HTR-8/SVneo (cell line): ENCODE measurements at regions not wholly inside any gene's neighbourhood (a gene's known extent, or its start where the extent isn't known, plus 50 kb on each side); places are given as distances from the start of the nearest gene placed in this dataset.
A peak's percentile ranks its signal among the peaks of the same experiment; 100 is the strongest.
"Not testable (repeated sequence)": the region's sequence is repeated elsewhere in the genome, so short reads cannot be mapped to it uniquely, and the experiment has no call there.

Experiments used
- DNase-seq: peaks from one replicate; pipeline ENCODE4 v3.0.0; 2011; ENCODE audit warnings: low spot score, mixed read lengths; ENCODE audit not compliant: insufficient read length
- FAIRE-seq: peaks from 2 replicates; lab custom pipeline; 2011; peaks lifted over from hg19 to GRCh38; lab: Jason Lieb, UNC

DNA sequence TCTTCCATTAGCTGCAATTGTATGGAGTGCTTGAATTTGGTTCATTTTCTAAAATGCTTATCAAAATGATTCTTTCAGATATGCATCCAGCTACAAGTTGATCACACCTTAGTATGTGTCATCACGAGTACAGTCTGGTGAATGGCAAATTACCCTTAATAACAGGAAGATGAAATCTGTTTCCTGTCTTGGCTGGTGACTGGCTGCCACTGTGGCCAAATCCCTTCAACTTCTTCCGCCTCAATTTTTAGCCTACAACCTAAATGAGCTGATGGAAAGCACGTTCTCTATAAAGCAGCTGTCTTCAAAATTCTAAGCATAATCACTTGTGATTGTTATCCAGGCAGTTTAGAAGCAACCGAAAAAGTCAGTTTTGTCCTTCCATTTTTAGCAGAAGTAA, 387.1 kb upstream of the NECTIN3 start:
- no peak for FAIRE-seq

DNA sequence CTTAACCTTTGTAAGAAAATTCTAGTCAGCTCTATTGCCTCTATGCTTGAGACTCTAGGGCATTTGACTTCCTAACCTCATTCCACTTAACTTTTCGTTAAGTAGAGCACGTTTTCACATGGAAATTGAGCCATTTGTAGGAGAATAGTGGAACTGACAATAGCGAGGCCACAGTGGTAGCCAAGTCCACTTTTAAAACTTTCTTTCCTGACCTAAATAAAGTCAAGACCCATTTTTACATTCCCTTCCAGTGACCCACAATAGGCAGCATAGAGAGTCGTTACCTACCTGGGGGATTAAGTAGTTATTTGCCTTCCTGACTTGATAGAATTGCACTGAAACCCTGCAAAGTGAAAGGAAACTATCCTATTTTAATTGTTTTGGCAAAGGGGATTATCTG, 386.0 kb upstream of the NECTIN3 start:
- DNase-seq (no peak), FAIRE-seq (no peak)

More for the DNA sequence above, 387.1 kb upstream of the NECTIN3 start:
- DNase-seq, result no peak

DNA sequence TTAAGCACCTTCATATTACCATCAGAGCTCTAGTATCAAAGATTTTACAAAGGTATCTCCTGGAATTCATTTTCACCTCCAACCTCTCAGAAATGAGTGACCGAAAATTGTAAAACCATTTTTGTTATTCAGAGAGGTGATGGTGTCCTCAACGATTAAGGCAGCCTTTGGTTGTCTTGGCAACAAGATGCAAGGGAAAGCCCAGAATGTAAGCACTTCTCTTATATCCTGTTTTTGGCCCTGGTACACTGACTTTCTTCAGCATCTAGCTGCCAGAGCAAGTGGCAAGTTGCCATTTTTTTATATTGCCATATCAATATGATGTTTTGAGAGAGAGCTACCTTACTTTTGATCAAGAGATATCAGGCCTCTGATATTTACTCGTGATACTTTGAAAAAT, 384.9 kb upstream of the NECTIN3 start:
- DNase-seq (no peak), FAIRE-seq (no peak)

DNA sequence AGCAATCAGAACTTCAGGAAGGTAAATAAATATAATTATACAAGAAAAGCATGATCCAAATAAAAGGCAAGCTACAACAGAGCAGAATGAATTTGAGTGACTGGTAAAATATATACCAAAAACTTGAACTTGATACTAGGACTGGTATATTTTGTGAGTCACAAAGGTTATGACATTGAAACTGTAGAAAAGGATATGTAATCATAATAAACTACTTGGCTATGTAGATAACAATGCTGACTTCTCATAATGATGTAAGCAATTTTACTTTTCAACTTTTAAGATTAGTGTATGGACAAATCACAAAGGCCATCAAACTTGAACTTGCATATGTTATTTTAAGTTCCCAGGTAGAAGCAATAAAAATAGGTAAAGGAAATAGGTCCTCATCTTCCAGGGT, 384.5 kb upstream of the NECTIN3 start:
- FAIRE-seq, result no peak

DNA sequence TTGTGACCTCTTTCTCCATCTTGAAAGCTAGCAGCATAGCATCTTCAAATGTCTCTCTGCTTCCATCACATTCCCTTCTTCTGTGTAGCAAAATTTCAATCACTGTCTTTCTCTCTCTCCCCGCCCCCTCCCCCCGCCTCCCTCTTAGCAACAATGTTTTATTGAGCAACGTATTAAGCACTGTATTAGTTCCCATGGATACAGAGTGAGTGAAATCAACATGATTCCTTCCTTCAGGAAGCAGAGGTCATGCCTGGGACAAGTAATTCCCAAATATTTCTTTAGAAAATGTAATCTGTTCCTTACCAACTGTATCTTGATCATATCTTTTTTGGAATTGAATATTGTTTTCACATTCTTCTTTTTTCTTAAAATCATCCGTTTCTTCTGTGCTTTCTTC, 373.7 kb upstream of the NECTIN3 start:
- DNase-seq (no peak), FAIRE-seq (no peak)

More for the DNA sequence above, 384.5 kb upstream of the NECTIN3 start:
- no peak for DNase-seq

DNA sequence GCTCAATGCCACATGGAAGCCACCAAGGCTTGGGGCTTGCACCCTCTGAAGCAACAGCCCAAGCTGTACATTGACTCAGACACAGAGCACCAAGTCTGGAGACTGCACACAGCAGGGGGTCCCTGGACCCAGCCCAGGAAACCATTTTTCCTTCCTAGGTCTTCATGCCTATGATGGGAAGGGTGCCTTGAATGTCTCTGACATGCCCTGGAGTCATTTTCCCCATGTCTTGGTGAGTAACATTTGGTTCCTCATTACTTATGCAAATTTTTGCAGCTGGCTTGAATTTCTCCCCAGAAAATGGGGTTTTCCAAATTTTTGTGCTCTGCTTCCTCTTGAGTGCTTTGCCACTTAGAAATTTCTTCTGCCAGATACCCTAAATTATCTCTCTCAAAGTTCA, 367.3 kb upstream of the NECTIN3 start:
- DNase-seq, FAIRE-seq: not testable (repeated sequence)

DNA sequence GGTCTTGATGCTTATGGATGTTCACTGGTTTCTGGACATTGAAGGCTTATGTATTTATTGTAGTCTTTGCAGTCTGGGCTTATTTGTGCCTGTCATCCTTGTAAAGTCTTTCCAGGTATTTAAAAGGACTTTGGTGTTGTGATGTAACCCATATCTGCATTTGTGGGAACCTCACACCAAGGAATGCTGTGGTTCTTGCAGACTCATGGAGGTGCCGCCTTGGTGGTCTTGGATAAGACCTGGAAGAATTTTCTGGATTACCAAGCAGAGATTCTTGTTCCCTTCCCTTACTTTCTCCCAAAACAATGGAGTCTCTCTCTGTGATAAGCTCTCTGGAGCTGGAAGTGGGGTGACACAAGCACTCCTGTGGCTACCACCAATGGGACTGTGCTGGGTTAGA, 363.5 kb upstream of the NECTIN3 start:
- FAIRE-seq (no peak), DNase-seq (no peak)

DNA sequence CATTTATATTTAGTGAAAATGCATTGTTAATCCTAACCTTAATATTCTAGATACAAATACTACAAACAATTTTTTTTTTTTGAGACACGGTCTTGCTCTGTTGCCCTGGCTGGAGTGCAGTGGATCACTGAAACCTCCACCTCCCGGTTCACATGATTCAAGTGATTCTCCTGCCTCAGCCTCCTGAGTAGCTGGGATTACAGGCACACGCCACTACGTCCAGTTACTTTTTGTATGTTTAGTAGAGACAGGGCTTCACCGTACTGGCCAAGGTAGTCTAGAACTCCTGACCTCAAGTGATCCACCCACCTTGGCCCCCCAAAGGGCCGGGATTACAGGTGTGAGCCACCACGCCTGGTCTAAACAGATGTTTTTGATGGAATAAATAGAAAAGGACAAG, 361.5 kb upstream of the NECTIN3 start:
- FAIRE-seq (no peak), DNase-seq (no peak)

DNA sequence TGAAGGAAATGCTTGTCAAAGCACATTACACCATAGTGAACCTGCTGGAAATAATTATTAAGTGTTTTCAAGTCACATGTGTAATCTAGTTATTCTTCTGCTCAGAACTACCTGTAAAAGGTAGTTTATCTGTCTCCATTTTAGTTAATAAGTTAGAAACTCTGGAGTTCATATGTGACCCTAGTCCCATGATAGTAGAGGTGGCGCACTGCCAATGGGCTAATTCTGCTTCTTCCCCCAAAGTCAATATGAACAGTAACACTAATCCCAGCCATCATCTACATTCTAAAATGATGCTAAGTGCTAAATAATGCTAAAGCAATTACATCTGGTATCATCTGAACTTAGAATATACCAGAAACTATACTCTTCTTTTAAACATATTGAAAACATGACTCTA, 361.0 kb upstream of the NECTIN3 start:
- FAIRE-seq (no peak), DNase-seq (no peak)

DNA sequence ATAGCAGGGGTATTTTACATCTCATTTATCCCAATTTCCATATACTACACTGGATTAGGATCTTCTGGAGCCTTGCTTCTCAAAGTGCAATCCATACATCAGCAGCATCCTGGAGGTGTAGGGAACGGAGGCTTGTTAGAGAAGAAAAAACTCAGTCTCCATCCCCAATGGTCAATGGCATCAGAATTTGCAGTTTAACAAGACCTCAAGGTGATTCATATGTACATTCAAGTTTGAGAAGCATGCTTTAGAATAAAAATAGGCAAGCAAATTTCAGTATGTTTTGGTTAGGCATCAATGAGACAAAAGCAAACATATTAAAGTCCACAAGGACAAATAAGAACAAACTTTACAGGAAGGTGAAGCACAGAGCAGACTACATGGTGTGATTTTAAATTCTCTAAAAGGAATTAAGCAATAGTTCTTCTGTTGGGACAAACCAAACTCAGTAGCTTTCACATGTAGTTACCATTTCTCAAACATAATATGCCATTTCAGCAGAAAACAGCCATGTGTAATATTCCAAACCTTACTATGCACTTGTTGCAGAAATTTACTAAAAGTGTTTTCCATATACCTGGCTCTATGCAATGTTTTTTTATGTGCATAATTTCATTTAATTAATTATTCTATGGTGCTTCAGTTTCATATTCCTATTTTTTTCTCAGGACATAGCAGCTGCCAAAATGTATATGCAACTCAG, 360.3 kb upstream of the NECTIN3 start:
- FAIRE-seq (no peak), DNase-seq (no peak)

DNA sequence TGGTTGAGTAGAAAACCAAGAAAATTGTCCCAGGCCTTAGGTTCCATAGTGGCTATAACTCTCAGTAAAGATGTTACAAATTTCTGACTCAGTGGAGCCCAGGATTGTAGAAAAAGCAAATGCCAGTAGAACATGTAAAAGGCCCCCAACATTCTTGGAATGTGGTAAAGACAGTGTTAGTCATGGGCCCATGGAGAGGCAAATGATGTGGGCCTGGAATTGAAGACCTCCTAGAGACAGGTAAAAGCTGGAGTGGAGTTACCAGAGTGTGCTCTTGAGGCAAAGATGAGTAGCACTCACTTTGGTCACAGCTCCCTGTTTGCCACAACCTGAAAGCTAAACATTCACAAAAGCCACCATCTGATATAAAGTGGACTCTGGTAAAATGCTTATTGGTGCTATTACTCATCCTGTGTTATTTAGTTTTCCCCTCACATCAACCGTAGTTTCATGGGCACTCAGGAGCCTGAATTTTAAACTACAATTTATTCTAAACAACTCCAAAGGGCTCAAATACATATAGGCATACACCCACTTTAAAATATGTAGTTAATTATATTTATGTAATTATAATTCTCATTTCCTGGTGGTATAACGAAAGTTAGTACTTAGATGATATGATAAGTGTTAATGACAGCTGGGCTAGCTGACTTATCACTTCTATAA, 359.6 kb upstream of the NECTIN3 start:
- FAIRE-seq, result no peak
- no peak for DNase-seq

DNA sequence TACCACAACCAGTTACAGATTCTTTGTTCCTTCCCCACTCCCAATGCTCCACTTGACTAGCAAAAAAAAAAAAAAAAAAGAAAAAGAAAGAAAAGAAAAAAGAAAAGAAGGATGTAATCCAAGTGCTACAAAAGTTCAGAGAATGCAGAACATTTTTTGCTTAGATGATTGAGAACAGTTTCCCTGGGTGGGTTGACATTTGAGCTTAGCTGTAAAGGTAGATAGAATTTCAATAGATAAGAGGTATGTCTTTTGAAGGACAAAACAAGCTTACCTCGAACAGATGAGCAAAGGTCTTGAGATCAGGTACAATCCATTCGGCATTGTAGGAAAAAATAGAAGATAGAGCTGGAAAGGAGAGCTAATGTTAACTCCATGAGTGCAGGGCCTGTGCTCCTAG, 344.6 kb upstream of the NECTIN3 start:
- FAIRE-seq, result no peak

DNA sequence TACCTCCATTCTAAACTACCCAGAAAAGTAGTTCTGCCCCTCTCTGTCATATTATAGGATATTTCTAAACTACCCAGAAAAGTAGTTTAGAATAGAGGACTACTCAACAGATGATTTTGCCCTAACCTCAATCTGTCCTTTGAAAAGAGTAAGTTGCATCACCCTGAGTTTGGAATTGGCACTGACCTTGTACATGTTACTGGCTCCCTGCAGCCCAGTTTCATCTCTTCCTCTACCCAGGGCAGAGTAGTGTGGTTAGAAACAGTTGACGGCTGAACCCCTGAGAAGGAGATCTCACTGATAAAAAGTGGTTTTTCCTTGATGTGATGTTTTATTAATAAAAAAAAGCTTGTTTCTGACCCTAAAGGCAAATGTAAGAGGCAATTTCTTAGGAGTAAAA, 340.5 kb upstream of the NECTIN3 start:
- FAIRE-seq, result no peak
- no peak for DNase-seq

More for the DNA sequence above, 344.6 kb upstream of the NECTIN3 start:
- DNase-seq, result no peak

DNA sequence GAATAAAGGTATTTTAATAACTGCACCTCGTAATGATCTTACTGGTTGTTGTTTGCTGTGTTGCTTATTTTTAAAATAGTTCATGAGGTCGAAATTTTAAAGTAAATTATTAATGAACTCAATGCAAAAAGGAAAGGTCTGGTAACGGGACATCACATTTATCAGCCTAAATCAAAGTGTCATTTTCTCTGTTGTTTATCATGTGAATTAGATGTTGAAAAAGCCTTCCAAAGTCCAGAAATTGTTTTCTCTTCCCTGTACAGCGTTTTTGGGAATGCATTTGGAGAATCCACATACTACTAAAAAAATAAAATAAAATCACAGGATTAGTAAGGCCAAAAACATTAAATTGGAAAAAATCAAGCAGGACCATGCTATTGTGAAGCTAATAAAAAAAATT, 339.2 kb upstream of the NECTIN3 start:
- DNase-seq, result no peak
- FAIRE-seq, result no peak

DNA sequence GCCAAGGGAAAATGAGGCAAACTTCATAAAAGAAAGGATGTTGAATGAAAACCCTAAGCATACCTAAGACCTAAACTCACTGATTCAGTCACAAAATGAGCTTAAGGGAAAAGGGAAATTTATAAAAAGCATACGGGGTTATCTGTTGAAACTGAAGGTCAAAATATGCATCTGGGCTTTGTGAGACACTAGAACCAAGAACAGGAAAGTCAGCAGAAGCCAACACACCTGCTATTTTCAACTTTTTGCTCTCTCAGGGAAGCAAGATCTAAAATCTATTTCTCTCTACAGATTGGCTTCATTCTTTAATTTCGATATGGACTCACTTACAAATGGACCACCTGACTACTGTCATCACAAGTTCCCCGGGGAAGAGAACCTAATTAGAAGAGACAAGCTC, 338.6 kb upstream of the NECTIN3 start:
- FAIRE-seq (no peak), DNase-seq (no peak)

DNA sequence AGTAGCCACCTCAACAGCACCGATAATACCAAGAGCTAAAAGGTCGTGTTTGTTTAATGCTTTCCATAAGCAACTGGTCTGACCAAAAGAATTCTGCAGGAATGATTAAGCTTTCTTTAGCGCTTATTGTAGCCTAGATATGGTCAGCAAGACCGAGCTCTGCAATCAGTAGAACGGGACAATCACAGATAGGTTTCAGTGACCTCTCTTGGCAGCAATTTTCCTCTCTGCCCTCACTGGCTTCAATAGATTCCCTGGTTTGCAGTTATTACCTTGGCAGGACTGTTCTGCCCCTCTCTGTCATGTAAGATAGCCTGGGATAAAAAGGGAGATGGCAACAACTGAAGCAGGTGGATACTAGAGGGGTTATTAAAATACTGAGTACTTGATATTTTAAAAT, 337.1 kb upstream of the NECTIN3 start:
- no peak for DNase-seq
- FAIRE-seq, result no peak

DNA sequence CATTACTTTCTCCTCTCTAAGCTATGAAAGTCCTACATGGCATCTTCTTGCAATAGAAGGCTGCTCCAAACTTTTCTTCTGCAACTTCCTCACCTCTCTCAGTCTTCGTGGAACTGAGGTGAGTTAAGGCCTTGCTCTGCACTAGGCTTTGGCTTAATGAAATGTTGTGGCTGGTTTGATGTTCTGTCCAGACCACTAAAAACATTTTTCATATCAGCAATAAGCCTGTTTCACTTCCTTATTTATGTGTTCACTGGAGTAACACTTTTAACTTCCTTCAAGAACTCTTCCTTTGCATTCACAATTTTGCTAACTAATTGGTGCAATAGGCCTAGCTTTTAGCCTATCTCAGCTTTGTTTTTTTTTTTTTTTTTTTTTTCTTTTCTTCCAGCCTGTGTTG, 335.3 kb upstream of the NECTIN3 start:
- DNase-seq (no peak), FAIRE-seq (no peak)

DNA sequence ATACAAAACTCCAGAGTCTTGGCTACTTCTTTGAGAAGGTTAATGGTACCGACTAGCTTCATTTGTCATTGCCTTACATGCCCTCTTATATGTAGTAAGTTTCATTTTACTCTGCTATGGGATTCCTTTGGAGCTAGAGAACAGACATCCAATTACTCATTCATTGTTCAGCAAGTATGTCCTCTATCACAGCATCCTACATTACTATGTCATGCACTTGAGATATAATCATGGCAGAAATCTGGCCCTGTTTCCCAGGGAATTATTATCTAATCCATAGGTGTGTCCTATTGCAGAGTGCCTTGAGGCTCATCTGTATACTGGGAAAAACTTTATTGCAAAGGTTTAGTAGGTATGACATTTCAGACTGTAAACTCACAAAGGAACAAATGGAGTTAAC, 333.1 kb upstream of the NECTIN3 start:
- FAIRE-seq (no peak), DNase-seq (peak; percentile 4)

DNA sequence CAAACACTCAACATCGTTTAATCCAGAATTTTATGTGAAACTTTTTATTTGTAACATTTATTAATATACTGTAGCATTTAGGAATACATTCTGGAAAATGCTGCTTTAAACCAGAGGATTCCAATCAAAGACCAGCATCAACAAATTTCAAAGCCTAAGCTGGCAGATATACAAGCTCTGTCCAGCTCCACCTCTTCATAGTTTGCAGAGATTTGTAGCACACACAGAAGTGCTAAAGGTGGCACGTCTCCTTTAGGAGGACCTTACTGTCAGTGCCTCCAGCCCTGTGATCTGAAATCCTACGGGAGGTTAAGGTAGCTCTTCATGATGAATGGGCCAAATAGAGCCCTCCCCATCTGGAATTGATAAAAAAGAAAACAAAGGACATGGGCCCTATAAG, 329.7 kb upstream of the NECTIN3 start:
- FAIRE-seq, result no peak
- DNase-seq, result no peak

DNA sequence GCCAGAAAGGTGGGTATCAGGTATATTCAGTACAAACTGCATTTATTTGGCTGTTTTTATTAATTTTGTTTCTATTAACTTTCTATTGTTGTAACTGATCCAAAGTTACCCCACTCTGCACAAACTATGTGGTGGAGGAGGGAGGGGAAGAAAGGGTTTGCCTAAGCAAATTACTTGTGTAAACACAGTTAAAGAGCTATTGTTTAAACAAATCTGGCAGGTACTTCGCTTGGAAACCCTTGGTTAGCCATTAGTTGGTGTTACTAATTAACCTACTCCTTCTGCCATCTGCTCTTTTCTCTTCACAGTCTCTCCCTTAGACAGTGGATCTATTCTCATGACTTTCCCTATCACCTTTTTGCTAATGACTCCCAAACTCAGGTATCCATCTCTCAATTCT, 328.4 kb upstream of the NECTIN3 start:
- FAIRE-seq, result no peak
- DNase-seq, result no peak

DNA sequence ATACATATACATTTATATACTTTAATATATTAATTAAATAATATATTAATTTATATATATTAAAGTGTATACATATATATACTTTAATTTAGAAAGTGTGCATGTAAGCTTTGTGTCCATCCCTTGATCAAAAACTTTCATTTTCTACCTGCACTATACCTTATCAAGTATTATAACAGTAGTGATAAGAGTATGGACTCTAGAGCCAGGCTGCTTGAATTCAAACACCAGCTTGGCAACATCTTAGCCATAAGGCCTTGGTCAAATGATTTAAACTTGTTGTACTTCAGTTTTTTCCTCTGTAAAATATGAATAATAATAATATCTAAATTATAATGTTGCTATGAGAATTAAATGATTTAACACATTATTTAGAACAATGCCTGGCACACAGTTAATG, 327.6 kb upstream of the NECTIN3 start:
- no peak for DNase-seq
- FAIRE-seq, result no peak

DNA sequence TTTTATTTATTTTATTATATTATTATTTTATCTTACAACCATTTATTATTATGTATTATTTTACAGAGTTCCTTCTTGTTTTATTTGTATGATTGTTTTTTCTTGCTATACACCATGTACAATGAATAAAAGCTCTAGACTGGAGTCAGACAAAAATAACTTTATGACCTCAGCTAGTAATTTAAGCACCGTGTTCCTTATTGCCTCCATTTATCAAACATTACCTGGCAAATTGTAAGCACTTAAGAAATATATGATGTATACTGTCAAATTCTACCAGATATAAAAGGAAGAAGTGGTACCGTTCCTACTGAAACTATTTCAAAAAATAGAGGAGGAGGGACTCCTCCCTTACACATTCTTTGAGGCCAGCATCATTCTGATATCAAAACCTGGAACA, 326.9 kb upstream of the NECTIN3 start:
- no peak for FAIRE-seq
- no peak for DNase-seq
